Parathyroid adenoma (tissue), 2 donors: ENCODE measurements at regions not wholly inside any gene's neighbourhood (a gene's known extent, or its start where the extent isn't known, plus 50 kb on each side); places are given as distances from the start of the nearest gene placed in this dataset.

Source experiments
- H2AFZ ChIP-seq: fragments of 300-600 bp; sonication (generic); one replicate; pipeline ENCODE4 v1.7.0; 2017; ENCODE audit warnings: antibody characterized with exemption, mild to moderate bottlenecking
- H3K27ac ChIP-seq: fragments of 300-600 bp; sonication (generic); one replicate; pipeline ENCODE4 v1.7.0; 2017
- H3K27me3 ChIP-seq: fragments of 300-600 bp; sonication (generic); one replicate; pipeline ENCODE4 v1.7.0; 2017; ENCODE audit warnings: low read length; ENCODE audit not compliant: control insufficient read depth, insufficient read depth
- H3K36me3 ChIP-seq: fragments of 300-600 bp; sonication (generic); one replicate; pipeline ENCODE4 v1.7.0; 2017; ENCODE audit warnings: low read length; ENCODE audit not compliant: control insufficient read depth, insufficient read depth
- H3K4me1 ChIP-seq: fragments of 300-600 bp; sonication (generic); one replicate; pipeline ENCODE4 v1.7.0; 2017; ENCODE audit warnings: control low read depth
- H3K4me2 ChIP-seq: fragments of 300-600 bp; sonication (generic); one replicate; pipeline ENCODE4 v1.7.0; 2017; ENCODE audit warnings: low read length
- H3K4me3 ChIP-seq: fragments of 300-600 bp; sonication (generic); one replicate; pipeline ENCODE4 v1.7.0; 2017; ENCODE audit warnings: low read depth, low read length
- H3K79me2 ChIP-seq: fragments of 300-600 bp; sonication (generic); one replicate; pipeline ENCODE4 v1.7.0; 2017; ENCODE audit warnings: control low read depth
- H3K9ac ChIP-seq: fragments of 300-600 bp; sonication (generic); one replicate; pipeline ENCODE4 v1.7.0; 2017; ENCODE audit warnings: mild to moderate bottlenecking
- H3K9me3 ChIP-seq: fragments of 300-600 bp; sonication (generic); one replicate; pipeline ENCODE4 v1.7.0; 2017; ENCODE audit warnings: low read length; ENCODE audit not compliant: control insufficient read depth
- TF ChIP-seq, protein P1 (sequence below): fragments of 300-600 bp; sonication (generic); IDR thresholded peaks from one replicate; pipeline ENCODE4 v1.7.0; 2017; ENCODE audit warnings: antibody characterized with exemption, mild to moderate bottlenecking
- donor health status: primary hyperparathyroidism.

DNA sequence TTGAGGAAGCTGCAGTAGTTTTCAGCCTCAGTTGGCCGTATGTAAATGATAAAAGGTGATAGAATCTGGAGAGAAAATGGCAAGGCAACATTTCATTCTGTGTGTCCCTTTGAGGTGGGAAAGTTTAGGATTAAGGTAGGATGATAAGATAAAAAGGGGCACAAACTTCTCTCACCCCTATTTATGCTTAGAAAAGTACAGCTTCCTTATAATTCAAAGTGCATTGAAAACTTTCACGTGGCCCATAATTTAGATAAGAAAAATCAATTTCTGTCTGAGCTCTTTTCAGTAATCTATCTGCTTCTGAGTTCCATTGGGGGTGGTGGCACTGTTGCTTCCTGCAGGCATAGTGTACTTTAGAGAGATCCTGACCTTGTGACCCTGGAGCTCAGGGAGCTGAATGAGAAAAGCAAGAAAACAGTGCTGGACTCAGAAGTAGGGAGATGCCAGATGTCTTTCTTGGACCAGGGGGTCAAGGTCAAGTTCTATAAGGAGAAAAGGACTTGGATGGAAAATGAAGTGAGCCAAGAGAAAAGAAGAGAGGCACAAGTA is 187.3 kb downstream of the NDFIP2 start:
- Histone ChIP-seq H3K9me3 (no peaks in the 10 kb centered on the region), H3K4me2 (no peak overlapping the region), H3K36me3 (no peaks in the 10 kb centered on the region), H3K4me3 (no peak overlapping the region), H3K4me1 (no peaks in the 10 kb centered on the region), H3K9ac (no peak overlapping the region), H3K79me2 (no peaks in the 10 kb centered on the region), H3K27me3 (no peaks in the 10 kb centered on the region), H3K27ac (no peak overlapping the region), H2AFZ (no peak overlapping the region)
- TF ChIP-seq, protein P1, sequence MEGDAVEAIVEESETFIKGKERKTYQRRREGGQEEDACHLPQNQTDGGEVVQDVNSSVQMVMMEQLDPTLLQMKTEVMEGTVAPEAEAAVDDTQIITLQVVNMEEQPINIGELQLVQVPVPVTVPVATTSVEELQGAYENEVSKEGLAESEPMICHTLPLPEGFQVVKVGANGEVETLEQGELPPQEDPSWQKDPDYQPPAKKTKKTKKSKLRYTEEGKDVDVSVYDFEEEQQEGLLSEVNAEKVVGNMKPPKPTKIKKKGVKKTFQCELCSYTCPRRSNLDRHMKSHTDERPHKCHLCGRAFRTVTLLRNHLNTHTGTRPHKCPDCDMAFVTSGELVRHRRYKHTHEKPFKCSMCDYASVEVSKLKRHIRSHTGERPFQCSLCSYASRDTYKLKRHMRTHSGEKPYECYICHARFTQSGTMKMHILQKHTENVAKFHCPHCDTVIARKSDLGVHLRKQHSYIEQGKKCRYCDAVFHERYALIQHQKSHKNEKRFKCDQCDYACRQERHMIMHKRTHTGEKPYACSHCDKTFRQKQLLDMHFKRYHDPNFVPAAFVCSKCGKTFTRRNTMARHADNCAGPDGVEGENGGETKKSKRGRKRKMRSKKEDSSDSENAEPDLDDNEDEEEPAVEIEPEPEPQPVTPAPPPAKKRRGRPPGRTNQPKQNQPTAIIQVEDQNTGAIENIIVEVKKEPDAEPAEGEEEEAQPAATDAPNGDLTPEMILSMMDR, result no peak

DNA sequence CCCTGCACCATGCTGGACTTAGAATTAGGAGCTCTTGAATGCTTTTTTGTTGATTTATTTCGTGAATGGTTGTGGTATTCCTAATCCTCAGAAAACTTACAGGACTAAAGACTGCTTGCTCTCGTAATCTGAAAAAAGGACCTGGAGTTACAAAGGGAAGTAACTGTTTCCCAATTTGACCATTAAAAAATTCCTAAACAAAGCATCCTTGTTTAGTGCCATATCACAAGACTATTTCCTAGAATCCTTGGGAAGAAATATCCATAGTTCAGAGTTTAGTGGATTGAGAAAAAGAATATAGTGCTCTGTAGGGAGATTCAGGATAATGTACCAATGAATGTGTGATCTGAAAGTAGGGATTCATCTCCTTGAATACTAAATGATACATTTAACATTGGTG is 186.8 kb downstream of the NDFIP2 start:
- no peaks in the 10 kb centered on the region for H3K79me2 ChIP-seq
- H3K27ac ChIP-seq, result no peak overlapping the region
- H3K9ac ChIP-seq, result no peak overlapping the region
- H2AFZ ChIP-seq, result no peak overlapping the region
- no peaks in the 10 kb centered on the region for H3K9me3 ChIP-seq
- H3K4me1 ChIP-seq, result no peaks in the 10 kb centered on the region
- no peak overlapping the region for H3K4me3 ChIP-seq
- no peaks in the 10 kb centered on the region for H3K27me3 ChIP-seq
- H3K4me2 ChIP-seq, result no peak overlapping the region
- no peaks in the 10 kb centered on the region for H3K36me3 ChIP-seq
- TF ChIP-seq, protein P1, result no peak

DNA sequence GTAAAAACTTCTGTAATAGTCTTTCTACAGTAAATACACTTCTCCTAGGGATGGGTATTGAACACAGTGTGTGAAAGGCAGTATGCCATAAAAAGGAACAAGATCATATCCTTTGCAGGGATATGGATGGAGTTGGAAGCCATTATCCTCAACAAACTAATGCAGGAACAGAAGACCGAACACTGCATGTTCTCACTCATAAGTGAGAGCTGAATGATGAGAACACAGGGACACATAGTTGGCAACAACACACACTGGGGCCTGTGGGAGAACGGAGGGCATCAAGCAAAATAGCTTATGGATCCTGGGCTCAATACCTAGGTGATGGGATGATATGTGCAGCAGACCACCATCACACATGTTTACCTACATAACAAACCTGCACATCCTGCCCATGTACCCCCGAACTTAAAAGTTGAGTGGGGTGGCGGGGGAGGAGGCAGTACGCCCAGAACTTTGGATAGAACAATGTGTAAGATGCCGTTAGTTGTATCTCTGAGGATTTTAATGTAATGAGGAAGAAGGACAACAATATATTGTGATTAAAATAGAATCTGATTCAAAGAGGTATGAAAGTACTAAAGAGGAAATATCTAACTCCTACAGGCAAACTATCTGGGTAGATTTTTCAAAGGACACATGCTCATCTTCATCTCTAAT is 183.2 kb downstream of the NDFIP2 start:
- H2AFZ ChIP-seq, result no peak overlapping the region
- H3K4me3 ChIP-seq, result no peak overlapping the region
- no peak overlapping the region for H3K9ac ChIP-seq
- no peak overlapping the region for H3K27ac ChIP-seq
- no peak overlapping the region for H3K4me2 ChIP-seq
- H3K36me3 ChIP-seq, result no peaks in the 10 kb centered on the region
- no peaks in the 10 kb centered on the region for H3K27me3 ChIP-seq
- TF ChIP-seq, protein P1, result no peak
- H3K9me3 ChIP-seq, result no peaks in the 10 kb centered on the region
- no peaks in the 10 kb centered on the region for H3K79me2 ChIP-seq
- H3K4me1 ChIP-seq, result no peaks in the 10 kb centered on the region

DNA sequence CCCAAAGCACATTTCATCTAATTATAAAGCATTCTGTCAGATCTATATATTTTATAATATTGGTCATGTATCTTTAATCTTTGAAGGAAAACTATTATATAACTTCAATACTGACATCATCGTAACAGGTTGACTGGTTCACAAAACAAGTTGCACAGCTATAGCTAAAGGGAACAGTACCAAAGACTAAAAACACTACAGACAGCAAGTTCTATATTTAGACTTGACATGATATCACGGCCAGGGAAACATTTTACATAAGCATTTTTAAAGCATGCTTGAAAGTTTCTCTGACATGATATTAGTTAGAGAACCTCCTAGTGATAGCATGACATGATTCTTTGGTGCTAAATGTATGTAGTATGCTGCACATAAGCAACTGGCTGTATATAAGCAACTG is 182.5 kb downstream of the NDFIP2 start:
- H3K4me1 ChIP-seq, result no peaks in the 10 kb centered on the region
- H3K36me3 ChIP-seq, result no peaks in the 10 kb centered on the region
- H3K9ac ChIP-seq, result no peak overlapping the region
- peak overlapping the region; percentile 35 for H3K4me3 ChIP-seq
- H3K27ac ChIP-seq, result no peak overlapping the region
- H2AFZ ChIP-seq, result no peak overlapping the region
- H3K9me3 ChIP-seq, result no peaks in the 10 kb centered on the region
- TF ChIP-seq, protein P1, result no peak
- no peaks in the 10 kb centered on the region for H3K79me2 ChIP-seq
- H3K27me3 ChIP-seq, result no peaks in the 10 kb centered on the region
- peak overlapping the region; percentile 56 for H3K4me2 ChIP-seq

DNA sequence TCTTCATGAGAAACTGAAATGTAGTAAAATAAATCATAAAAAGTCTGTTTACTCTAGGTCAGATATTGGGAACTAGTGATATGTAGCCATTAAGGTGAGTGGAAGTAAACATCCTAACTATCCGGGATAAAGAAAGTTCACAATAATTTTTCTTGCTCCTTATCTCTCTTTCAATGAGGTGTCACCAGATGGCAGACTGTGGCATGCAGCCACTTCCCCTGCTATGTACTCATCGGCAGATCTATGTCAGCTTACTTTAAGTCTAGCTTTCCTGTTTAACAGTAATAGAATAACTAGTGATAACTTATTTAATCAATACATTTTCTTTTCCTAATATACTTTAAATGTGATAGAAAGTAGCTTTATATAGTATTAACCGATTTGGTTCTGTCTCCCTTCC is 181.9 kb downstream of the NDFIP2 start:
- Histone ChIP-seq H3K36me3 (no peaks in the 10 kb centered on the region), H3K4me2 (peak overlapping the region; percentile 56), H3K27ac (no peak overlapping the region), H3K9ac (no peak overlapping the region), H3K79me2 (no peaks in the 10 kb centered on the region), H3K27me3 (no peaks in the 10 kb centered on the region), H3K4me3 (peak overlapping the region; percentile 35), H3K4me1 (no peaks in the 10 kb centered on the region), H3K9me3 (no peaks in the 10 kb centered on the region), H2AFZ (no peak overlapping the region)
- TF ChIP-seq, protein P1, result no peak
